ENCODE measurements at regions not wholly inside any gene's neighbourhood (a gene's known extent, or its start where the extent isn't known, plus 50 kb on each side); places are given as distances from the start of the nearest gene placed in this dataset.

- DNase-seq (ENCODE audit: low spot score): no peak
- TF ChIP-seq, protein P1, sequence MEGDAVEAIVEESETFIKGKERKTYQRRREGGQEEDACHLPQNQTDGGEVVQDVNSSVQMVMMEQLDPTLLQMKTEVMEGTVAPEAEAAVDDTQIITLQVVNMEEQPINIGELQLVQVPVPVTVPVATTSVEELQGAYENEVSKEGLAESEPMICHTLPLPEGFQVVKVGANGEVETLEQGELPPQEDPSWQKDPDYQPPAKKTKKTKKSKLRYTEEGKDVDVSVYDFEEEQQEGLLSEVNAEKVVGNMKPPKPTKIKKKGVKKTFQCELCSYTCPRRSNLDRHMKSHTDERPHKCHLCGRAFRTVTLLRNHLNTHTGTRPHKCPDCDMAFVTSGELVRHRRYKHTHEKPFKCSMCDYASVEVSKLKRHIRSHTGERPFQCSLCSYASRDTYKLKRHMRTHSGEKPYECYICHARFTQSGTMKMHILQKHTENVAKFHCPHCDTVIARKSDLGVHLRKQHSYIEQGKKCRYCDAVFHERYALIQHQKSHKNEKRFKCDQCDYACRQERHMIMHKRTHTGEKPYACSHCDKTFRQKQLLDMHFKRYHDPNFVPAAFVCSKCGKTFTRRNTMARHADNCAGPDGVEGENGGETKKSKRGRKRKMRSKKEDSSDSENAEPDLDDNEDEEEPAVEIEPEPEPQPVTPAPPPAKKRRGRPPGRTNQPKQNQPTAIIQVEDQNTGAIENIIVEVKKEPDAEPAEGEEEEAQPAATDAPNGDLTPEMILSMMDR (IDR thresholded peaks at IDR 0.05; ENCODE audit: extremely low read depth, missing control alignments): no peak
These were observed 1047.8 kb upstream of the FAM98A start for GRCh38 chr2:34646901-34647300.

- TF ChIP-seq, protein P1 (IDR thresholded peaks at IDR 0.05; ENCODE audit: extremely low read depth, missing control alignments): no peak
- no peak for DNase-seq (ENCODE audit: low spot score)
These were observed 1033.2 kb upstream of the FAM98A start for GRCh38 chr2:34632327-34632726.

GRCh38 chr2:34627003-34627402 lies 1027.9 kb upstream of the FAM98A start:
- TF ChIP-seq, protein P1 (IDR thresholded peaks at IDR 0.05; ENCODE audit: extremely low read depth, missing control alignments): no peak
- no peak for DNase-seq (ENCODE audit: low spot score)

DNA sequence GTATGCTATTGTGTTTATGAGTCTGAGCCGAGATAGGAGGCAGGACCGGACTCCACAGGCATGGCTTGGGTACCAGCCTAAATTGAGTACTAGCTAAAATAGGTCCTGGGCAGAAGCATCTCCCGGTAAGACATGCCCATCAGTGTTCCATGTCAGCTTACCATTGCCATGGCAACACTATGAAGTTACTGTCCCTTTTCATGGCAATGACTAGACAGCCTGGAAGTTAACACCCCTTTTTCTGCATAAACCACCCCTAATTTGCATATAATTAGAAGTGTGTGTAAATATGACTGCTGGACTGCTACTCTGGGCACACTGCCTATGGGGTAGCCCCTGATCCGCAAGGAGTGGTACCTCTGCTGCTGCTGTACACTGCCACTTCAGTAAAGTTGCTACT lies 1005.1 kb upstream of the FAM98A start:
- TF ChIP-seq, protein P1 (IDR thresholded peaks at IDR 0.05; ENCODE audit: extremely low read depth, missing control alignments): no peak
- DNase-seq (ENCODE audit: low spot score): no peak

DNA sequence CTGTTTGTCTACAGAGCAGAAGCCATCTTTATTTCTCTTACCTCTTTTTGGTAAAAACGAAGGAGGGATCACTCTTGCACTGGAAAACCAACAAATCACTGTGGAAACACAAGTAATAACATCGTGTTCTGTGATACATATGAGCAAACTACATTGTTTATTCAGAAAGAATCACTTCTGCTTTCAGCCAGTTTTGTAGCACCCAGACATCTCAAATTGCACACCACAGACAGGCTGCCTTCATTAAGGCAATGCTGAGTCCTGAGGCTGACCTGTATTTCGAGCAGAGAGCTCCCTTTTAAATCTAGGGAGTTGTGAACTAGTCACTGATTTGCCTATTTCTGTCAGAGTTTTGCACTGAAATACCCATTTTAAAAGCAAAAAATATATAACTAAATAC lies 1003.2 kb upstream of the FAM98A start:
- TF ChIP-seq, protein P1 (IDR thresholded peaks at IDR 0.05; ENCODE audit: extremely low read depth, missing control alignments): no peak
- no peak for DNase-seq (ENCODE audit: low spot score)

DNA sequence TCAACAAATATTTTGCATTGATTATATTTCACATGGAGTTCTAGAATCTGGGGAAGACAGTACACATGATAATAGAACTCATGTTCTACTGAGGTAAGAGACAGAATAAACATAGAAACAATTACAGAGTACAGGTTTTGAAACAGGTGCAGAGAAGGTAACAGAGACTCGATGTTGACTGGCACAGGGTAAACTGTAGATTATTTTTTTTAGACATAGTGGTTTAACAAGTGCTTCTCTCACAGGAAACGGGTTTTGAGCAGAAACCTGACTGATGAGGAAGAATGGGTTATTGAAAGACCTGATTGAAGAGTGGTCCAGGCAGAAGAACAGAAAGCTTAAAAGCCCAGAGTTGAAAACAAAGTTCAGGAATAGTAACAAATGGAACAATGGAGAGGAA lies 1002.5 kb upstream of the FAM98A start:
- DNase-seq (ENCODE audit: low spot score): no peak
- TF ChIP-seq, protein P1 (IDR thresholded peaks at IDR 0.05; ENCODE audit: extremely low read depth, missing control alignments): no peak

DNA sequence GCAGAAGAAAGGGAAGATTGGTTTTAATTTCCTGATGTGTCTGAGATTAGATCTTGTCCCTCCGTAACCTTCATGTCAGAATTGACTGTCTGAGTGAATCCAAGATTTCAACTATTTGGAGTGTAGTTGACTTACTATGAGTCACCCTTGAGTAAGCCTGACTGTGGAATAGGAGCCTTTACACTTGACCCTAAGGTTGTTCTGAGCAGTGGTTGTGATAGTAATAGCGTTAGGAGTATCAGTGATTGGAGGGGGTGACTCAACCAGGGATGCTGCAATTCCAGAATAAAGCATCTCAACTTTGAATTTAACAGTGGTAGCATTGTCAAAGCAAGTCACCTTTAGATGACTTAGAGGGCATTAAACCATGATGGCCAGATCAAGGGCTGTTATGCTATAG lies 979.5 kb upstream of the FAM98A start:
- no peak for DNase-seq (ENCODE audit: low spot score)
- TF ChIP-seq, protein P1 (IDR thresholded peaks at IDR 0.05; ENCODE audit: extremely low read depth, missing control alignments): no peak
